Activated CD4-positive, alpha-beta T cell treated with anti-CD3 and anti-CD28 coated beads, Interleukin-2, amount 10 ng/mL, durations not matched to agents 7 days and 5 days (primary cell): ENCODE measurements at regions not wholly inside any gene's neighbourhood (a gene's known extent, or its start where the extent isn't known, plus 50 kb on each side); places are given as distances from the start of the nearest gene placed in this dataset.

Source experiments
- CTCF ChIA-PET: fragments of 350-600 bp; sonication (Branson Sonifier 250); formaldehyde crosslinking; loops from one replicate; lab custom pipeline; 2021; ENCODE audit warnings: antibody characterized with exemption; lab: Charles Lee
- POLR2A ChIA-PET: fragments of 350-600 bp; sonication (Branson Sonifier 250); formaldehyde crosslinking; loops from one replicate; lab custom pipeline; 2021; ENCODE audit warnings: antibody characterized with exemption; lab: Charles Lee
- DNase-seq: peaks from one replicate; pipeline ENCODE4 v3.0.0-alpha.2; 2020
- H3K27ac Mint-ChIP-seq: one replicate; pipeline ENCODE4 v1.8.0; 2021; ENCODE audit warnings: mild to moderate bottlenecking, moderate library complexity, mixed read lengths
- H3K27me3 Mint-ChIP-seq: one replicate; pipeline ENCODE4 v1.8.0; 2021; ENCODE audit warnings: mixed read lengths
- H3K36me3 Mint-ChIP-seq: one replicate; pipeline ENCODE4 v1.8.0; 2021; ENCODE audit warnings: low read depth, mixed read lengths
- H3K4me1 Mint-ChIP-seq: one replicate; pipeline ENCODE4 v1.8.0; 2021; ENCODE audit warnings: mixed read lengths
- H3K4me3 Mint-ChIP-seq: one replicate; pipeline ENCODE4 v1.8.0; 2021; ENCODE audit warnings: mild to moderate bottlenecking, moderate library complexity, mixed read lengths
- H3K9me3 Mint-ChIP-seq: one replicate; pipeline ENCODE4 v1.8.0; 2021; ENCODE audit warnings: mixed read lengths

DNA sequence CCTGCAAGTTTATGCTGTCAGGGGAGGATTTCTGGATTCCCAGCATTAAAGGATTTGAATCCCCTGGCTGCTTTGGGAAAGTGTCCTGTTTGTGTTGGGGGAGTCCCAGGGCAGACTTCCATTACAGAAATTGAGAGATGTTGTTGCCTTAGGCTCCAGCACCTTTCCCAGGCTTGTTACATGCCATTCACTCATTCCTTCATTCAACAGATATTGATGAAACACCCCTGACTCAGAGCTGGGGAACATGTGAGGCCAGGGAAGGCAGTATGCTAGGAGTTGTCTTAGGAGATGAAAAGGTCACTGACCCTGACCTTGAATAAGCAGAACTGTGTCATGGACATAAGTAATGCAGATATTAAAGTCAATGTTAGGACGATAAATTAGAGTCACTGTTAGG lies 161.7 kb downstream of the NTMT2 start:
- no peak for DNase-seq
- no peak overlapping the region for H3K4me3 Mint-ChIP-seq
- H3K27ac Mint-ChIP-seq = no peak overlapping the region
- H3K9me3 Mint-ChIP-seq = no peaks in the 10 kb centered on the region
- ChIA-PET CTCF (no interaction called here), POLR2A (no interaction called here)
- peaks cover 4% of the 10 kb centered on the region for H3K27me3 Mint-ChIP-seq
- no peaks in the 10 kb centered on the region for H3K4me1 Mint-ChIP-seq
- H3K36me3 Mint-ChIP-seq = no peaks in the 10 kb centered on the region

- Mint-ChIP-seq H3K36me3 (no peaks in the 10 kb centered on the region), H3K27ac (no peak overlapping the region), H3K27me3 (peaks cover 4% of the 10 kb centered on the region), H3K4me3 (no peak overlapping the region), H3K4me1 (no peaks in the 10 kb centered on the region), H3K9me3 (no peaks in the 10 kb centered on the region)
- POLR2A ChIA-PET = no interaction called here
- DNase-seq = no peak
- CTCF ChIA-PET = no interaction called here
Measured at GRCh38 chr1:170309389-170310013, 163.7 kb downstream of the NTMT2 start.

DNA sequence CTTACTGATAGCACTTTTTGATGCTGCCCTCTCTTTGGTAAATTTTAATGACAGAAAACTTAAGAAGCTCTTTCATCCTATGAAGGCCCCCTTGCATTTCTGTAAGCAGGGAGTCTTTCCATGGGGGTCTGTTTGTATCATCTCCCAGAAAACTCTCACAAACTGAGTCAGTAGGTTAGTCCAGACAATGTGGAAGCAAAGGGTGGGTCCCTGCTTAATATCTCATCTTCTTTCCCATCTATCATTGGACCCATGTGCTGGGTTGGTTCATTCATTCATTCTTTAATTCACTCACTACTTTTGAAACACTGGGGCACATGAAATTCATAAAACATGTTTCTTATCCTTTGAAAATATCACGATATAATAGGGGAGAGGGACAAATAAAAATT lies 164.3 kb downstream of the NTMT2 start:
- no peaks in the 10 kb centered on the region for H3K36me3 Mint-ChIP-seq
- CTCF ChIA-PET = no interaction called here
- POLR2A ChIA-PET = no interaction called here
- DNase-seq = no peak
- H3K27me3 Mint-ChIP-seq = peaks cover 4% of the 10 kb centered on the region
- H3K4me3 Mint-ChIP-seq = no peak overlapping the region
- H3K9me3 Mint-ChIP-seq = no peaks in the 10 kb centered on the region
- H3K27ac Mint-ChIP-seq = no peak overlapping the region
- H3K4me1 Mint-ChIP-seq = no peaks in the 10 kb centered on the region

DNA sequence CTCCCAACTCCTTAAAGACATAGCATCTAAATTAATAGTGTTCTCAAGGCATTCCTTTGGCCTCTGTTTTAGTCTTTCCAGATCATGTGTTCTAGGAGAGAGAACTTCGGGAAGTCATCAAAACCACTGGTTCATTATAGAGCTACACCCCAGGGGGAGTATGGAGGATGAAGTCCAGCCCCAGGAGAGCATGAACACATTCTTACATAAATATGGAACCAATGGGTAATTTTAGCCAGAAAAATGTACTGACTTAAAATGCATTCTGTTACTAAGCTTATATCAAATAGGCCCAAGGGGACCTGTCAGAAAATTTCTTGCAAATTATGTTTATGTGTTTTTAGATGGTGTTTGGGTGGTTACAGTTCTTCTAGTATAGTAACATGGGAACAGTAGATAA lies 165.2 kb downstream of the NTMT2 start:
- POLR2A ChIA-PET = no interaction called here
- no peak overlapping the region for H3K27ac Mint-ChIP-seq
- H3K9me3 Mint-ChIP-seq = no peaks in the 10 kb centered on the region

GRCh38 chr1:170313306-170313705 lies 167.5 kb downstream of the NTMT2 start:
- ChIA-PET POLR2A (no interaction called here), CTCF (no interaction called here)
- Mint-ChIP-seq H3K9me3 (no peaks in the 10 kb centered on the region), H3K27me3 (no peaks in the 10 kb centered on the region), H3K36me3 (no peaks in the 10 kb centered on the region), H3K27ac (no peak overlapping the region), H3K4me1 (no peaks in the 10 kb centered on the region), H3K4me3 (no peak overlapping the region)
- DNase-seq = no peak

More for the DNA sequence above, 165.2 kb downstream of the NTMT2 start:
- Mint-ChIP-seq H3K36me3 (no peaks in the 10 kb centered on the region), H3K27me3 (peaks cover 3% of the 10 kb centered on the region), H3K4me3 (no peak overlapping the region), H3K4me1 (no peaks in the 10 kb centered on the region)
- CTCF ChIA-PET = interaction anchor here (0.6 kb wide), 1 partner anchor 987 kb away, joined by 3 read pairs; no protein-coding TSS in a partner anchor
- no peak for DNase-seq

GRCh38 chr1:170316270-170316669 lies 170.5 kb downstream of the NTMT2 start:
- no peak for DNase-seq
- CTCF ChIA-PET = no interaction called here
- Mint-ChIP-seq H3K36me3 (no peaks in the 10 kb centered on the region), H3K4me1 (no peaks in the 10 kb centered on the region), H3K27ac (no peak overlapping the region), H3K9me3 (no peaks in the 10 kb centered on the region), H3K27me3 (no peaks in the 10 kb centered on the region), H3K4me3 (no peak overlapping the region)
- POLR2A ChIA-PET = no interaction called here

GRCh38 chr1:170318141-170318540 lies 172.4 kb downstream of the NTMT2 start:
- CTCF ChIA-PET = no interaction called here
- no peaks in the 10 kb centered on the region for H3K4me1 Mint-ChIP-seq
- POLR2A ChIA-PET = no interaction called here
- no peak for DNase-seq
- H3K4me3 Mint-ChIP-seq = no peak overlapping the region
- H3K27me3 Mint-ChIP-seq = no peaks in the 10 kb centered on the region
- no peaks in the 10 kb centered on the region for H3K36me3 Mint-ChIP-seq
- H3K9me3 Mint-ChIP-seq = no peaks in the 10 kb centered on the region
- H3K27ac Mint-ChIP-seq = no peak overlapping the region

DNA sequence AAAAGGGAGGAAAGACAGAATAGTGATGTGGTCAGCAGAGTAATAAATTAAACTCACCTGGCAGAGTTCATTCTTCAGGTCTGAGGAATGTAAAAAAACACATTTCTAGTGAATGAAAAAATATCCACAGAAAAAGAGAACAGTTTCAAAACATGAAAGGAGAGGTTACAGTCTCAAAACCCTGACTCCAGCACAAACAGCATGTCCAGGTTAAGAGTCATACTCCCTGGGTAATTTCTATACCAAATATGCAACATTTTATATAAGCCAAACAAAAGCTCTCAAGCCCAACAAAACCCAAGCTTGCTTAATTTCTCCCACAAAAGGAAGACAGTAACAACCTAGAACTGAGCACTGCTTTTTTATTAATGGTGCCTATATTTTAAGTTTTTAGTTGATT lies 173.0 kb downstream of the NTMT2 start:
- no peak overlapping the region for H3K4me3 Mint-ChIP-seq
- H3K36me3 Mint-ChIP-seq = no peaks in the 10 kb centered on the region

GRCh38 chr1:170321113-170321512 lies 175.4 kb downstream of the NTMT2 start:
- ChIA-PET CTCF (interaction anchor here (0.7 kb wide), 1 partner anchor 78 kb away, joined by 3 read pairs; no protein-coding TSS in a partner anchor), POLR2A (no interaction called here)
- Mint-ChIP-seq H3K4me1 (no peaks in the 10 kb centered on the region), H3K27me3 (peaks cover 2% of the 10 kb centered on the region), H3K27ac (no peak overlapping the region), H3K36me3 (no peaks in the 10 kb centered on the region), H3K4me3 (no peak overlapping the region), H3K9me3 (no peaks in the 10 kb centered on the region)
- no peak for DNase-seq

More for the DNA sequence above, 173.0 kb downstream of the NTMT2 start:
- Mint-ChIP-seq H3K4me1 (no peaks in the 10 kb centered on the region), H3K9me3 (no peaks in the 10 kb centered on the region), H3K27ac (no peak overlapping the region), H3K27me3 (peaks cover 2% of the 10 kb centered on the region)
- no peak for DNase-seq
- ChIA-PET CTCF (no interaction called here), POLR2A (no interaction called here)

DNA sequence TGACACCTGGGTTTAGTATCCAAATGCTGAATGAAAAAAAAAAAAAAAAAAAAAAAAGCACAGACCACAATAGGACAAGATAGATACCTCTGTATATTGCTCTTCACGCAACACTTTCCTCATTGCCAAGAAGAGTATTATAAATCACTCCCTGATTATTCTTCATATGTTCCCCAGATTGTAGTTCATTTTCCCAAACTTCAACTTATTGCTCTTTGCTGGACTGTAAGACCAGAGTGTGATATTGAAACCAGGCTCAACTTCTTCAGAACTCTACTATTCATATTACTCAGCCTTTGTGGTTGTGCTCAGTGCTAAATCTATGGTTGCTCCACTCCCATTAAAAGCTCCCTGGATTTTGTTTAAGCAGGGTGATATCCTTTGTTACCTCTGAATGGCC lies 180.4 kb downstream of the NTMT2 start:
- Mint-ChIP-seq H3K4me1 (no peaks in the 10 kb centered on the region), H3K4me3 (no peak overlapping the region), H3K36me3 (no peaks in the 10 kb centered on the region), H3K9me3 (no peaks in the 10 kb centered on the region), H3K27ac (no peak overlapping the region), H3K27me3 (peaks cover 5% of the 10 kb centered on the region)
- ChIA-PET POLR2A (no interaction called here), CTCF (no interaction called here)
- DNase-seq = no peak

DNA sequence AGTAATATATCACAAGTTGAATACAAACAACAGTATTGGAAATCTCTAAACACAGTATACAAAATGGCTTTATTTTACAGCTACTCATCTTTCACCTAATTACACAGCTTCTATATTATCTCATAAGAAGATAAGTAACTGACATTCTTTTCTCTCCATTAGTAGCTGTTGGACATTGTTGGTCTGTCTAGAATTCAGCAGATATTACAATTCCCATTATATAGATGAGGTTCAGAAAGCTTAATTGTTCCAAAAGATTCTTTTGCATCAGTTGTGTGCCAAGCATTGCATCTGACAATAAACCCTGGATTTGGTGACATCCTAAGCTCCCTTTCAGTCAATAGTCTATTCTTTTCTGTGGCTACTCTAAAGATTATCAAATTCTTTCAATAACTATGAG lies 187.0 kb downstream of the NTMT2 start:
- Mint-ChIP-seq H3K4me3 (no peak overlapping the region), H3K9me3 (no peaks in the 10 kb centered on the region), H3K27ac (no peak overlapping the region), H3K27me3 (peaks cover 7% of the 10 kb centered on the region), H3K36me3 (no peaks in the 10 kb centered on the region), H3K4me1 (no peaks in the 10 kb centered on the region)
- ChIA-PET POLR2A (no interaction called here), CTCF (no interaction called here)
- no peak for DNase-seq

- DNase-seq = no peak
- H3K27ac Mint-ChIP-seq = no peak overlapping the region
- H3K4me3 Mint-ChIP-seq = no peak overlapping the region
- no peaks in the 10 kb centered on the region for H3K9me3 Mint-ChIP-seq
- no peaks in the 10 kb centered on the region for H3K4me1 Mint-ChIP-seq
- CTCF ChIA-PET = no interaction called here
- H3K27me3 Mint-ChIP-seq = peaks cover 3% of the 10 kb centered on the region
- no peaks in the 10 kb centered on the region for H3K36me3 Mint-ChIP-seq
- POLR2A ChIA-PET = interaction anchor here (0.6 kb wide), 1 partner anchor 88 kb away, joined by 3 read pairs; no protein-coding TSS in a partner anchor
Measured at GRCh38 chr1:170337413-170337994, 191.7 kb downstream of the NTMT2 start.

- Mint-ChIP-seq H3K27me3 (peaks cover 3% of the 10 kb centered on the region), H3K4me3 (no peak overlapping the region), H3K9me3 (no peaks in the 10 kb centered on the region), H3K27ac (no peak overlapping the region), H3K36me3 (no peaks in the 10 kb centered on the region), H3K4me1 (no peaks in the 10 kb centered on the region)
- no peak for DNase-seq
- ChIA-PET CTCF (no interaction called here), POLR2A (no interaction called here)
Measured at GRCh38 chr1:170339534-170339933, 192.4 kb upstream of the GORAB start.

- Mint-ChIP-seq H3K4me3 (no peak overlapping the region), H3K27me3 (peaks cover 3% of the 10 kb centered on the region), H3K4me1 (no peaks in the 10 kb centered on the region), H3K9me3 (no peaks in the 10 kb centered on the region), H3K27ac (no peak overlapping the region), H3K36me3 (no peaks in the 10 kb centered on the region)
- POLR2A ChIA-PET = no interaction called here
- CTCF ChIA-PET = no interaction called here
- DNase-seq = no peak
Measured at GRCh38 chr1:170340308-170340707, 191.7 kb upstream of the GORAB start.
